ENCODE measurements at regions not wholly inside any gene's neighbourhood (a gene's known extent, or its start where the extent isn't known, plus 50 kb on each side); places are given as distances from the start of the nearest gene placed in this dataset.
"Not testable (repeated sequence)": the region's sequence is repeated elsewhere in the genome, so short reads cannot be mapped to it uniquely, and the experiment has no call there.

DNA sequence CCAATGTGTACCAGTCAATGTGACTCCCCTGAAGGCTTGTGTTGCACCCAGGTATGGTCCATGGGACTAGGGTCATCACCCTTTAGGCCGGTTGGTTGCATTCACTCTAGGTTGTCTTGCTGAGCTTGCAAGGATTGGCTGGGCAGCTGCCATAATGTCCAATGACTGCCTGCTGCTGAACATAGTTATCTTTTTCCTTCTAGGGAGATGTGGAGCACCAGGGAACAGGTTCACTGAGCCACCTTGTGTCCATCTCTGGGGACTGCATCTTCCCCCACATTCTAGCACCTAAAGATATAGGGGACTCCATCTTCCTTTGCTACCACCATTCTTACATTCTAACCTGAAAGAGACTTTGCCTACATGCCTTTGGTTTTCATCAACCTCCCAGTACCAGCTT lies 580.4 kb upstream of the TBL1XR1 start:
- DNase-seq (ENCODE audit: low read depth in 2 of 2) = peak in 1 of 2 donors; percentile 16

DNA sequence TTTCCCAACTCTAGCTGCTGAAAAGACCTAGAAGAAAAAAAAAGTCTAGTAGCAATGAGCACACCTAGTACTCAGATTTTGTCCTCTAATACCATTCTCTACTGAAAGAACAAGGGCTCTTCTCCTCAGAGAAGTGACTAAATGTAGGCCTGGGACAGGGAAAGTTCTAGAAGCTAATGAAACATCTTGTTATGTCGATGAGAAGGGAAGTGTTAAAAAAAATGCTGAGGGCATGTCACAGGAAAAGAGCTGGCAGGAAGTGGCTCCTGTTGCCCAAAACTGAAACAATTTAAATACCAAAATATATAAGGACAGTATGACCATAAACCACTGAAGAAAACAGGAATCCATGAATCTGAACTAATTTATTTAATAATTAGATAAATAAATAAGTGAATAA lies 581.4 kb upstream of the TBL1XR1 start:
- DNase-seq (ENCODE audit: low read depth in 2 of 2) = no peak

DNA sequence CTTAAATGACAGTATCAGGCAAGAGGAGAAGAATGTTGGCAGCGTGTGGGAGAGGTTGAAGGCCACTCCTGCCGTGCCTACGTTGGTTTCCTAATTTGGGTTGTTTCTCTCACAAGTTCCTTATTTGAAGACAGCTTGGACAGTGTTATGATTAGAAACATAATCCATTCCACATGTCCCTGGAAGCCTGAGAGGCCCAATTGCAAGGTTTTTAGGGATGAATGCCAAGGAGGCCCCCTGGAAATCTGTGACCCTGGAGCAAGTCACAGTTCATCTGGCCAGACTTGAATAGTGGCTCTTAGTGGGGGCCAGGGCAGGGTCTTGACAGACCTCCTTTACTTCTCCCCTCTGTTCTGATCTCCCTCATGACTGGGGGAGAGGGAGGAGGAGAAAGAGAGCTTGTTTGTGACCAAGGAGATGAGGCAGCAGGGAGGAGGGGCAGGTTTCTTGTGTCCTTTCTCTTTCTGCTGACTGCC lies 584.4 kb upstream of the TBL1XR1 start:
- no peak for DNase-seq (ENCODE audit: low read depth in 2 of 2)

DNA sequence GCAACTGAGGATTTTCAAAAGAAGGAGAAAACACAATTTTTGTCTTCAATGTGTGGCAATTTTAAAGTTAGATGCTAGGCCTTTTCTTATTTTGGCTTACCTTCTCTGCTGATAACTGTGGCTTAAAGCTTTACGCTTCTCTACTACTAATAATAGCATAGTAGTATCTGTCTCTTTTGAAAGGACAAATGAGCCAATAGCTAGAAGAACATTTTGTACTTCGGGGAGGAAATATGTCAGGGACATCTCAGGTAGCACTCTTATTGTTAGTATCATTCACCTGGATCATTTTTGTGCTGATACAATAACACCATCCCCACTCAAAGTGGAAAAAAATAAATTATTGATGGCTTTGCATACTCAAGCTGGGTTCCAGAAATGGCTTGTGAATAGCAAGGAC lies 586.1 kb upstream of the TBL1XR1 start:
- DNase-seq (ENCODE audit: low read depth in 2 of 2) = no peak

DNA sequence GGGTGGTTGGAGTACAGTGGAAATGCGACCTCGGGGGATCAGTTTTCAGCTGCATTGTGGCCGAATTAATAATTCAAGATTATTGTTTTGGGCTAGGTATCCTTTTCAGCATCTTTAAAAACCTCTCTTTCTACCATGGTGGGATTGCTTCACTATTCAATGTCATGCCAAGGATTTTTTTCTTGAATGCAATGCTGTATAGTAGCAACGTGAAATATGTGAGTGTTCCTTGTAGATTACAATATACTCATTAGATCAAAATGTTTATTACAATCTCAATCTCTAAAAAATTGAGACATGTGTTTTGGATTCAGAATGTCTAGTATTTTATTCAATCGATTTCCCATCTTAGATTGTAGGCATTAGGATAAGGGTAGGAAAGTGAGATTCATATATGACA lies 586.5 kb upstream of the TBL1XR1 start:
- DNase-seq (ENCODE audit: low read depth in 2 of 2) = no peak

DNA sequence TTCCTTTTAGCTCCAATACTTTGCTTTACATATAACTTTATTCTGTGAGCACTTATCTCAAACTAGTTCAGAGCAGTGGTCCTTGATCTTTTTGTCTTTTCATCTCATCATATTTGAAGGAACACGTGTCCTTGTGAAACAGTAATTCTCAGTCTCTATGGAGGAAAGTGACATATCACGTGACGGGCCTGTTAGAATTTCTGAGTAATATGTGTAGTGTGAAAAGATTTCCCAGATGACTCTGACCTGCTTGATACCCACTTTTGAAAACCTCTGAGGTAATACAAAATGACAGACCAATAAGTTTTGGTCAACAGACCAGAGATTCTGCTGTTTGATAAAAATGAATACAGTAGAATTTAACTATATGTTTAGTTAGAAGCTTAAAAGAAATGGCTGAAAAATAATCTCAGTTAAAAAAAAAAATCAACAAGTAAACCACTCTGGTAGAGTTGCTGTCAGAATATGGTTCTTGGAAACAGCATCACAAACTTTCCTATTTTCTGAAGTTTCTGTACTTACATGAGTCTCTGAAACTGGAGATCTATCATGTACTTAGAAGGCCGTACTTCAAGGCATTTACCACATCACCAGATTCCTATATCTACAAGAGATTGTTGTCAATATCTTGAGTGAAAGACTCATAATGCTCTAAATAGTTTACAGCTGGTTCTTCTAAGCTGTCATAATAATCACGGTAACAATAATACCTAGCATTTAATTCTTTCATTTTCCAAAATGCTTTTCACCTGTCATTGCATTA lies 590.2 kb upstream of the TBL1XR1 start:
- no peak for DNase-seq (ENCODE audit: low read depth in 2 of 2)

DNA sequence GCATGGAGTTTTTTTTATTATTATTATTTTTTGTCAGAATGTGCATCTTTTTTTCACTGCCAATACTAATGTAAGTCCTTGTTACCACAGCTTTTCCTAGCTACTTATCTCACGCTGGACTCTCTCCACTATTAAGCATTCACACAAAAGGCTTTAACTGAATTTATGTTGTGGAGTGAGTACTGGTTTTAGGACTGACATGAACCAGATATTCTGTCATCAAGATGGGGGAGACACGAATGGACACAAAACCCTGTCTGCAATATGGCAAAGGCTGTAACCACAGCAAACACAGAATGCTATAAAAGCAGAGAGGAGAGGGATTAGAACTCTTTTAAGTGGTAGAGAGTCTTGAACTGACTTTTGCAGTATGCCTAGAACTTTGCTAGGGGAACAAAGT lies 592.2 kb upstream of the TBL1XR1 start:
- no peak for DNase-seq (ENCODE audit: low read depth in 2 of 2)

DNA sequence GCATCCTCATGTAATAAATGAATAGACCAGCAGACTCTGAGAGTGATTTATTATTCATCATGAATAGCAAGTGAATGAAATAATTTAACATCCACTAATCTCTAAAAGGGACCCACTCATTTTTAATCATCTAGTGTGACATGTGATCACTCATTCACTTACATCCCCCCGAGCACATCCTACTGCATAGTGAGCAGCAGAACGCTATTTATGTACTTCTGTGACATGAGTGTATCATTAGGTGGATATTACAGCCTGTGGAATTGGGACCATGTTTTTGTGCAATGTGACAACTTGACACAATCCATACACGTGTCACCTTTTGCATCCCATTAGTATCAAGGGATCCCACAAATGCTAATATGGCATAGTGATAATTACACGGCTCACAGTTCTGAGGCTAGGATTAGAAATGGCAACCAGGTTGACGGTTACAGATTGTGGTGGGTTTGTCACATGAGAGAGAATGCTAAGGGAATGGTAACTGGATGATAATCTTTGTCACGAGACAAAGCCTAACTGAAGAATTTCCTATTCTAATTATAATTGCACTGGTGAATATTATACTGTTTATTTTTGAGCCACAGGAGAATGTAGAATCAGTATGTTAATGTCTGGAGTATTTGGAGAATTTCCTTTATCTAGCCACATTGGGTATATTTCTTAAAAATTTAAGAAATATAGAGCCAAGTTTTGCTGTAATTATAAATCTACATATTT lies 595.2 kb upstream of the TBL1XR1 start:
- DNase-seq (ENCODE audit: low read depth in 2 of 2) = no peak

DNA sequence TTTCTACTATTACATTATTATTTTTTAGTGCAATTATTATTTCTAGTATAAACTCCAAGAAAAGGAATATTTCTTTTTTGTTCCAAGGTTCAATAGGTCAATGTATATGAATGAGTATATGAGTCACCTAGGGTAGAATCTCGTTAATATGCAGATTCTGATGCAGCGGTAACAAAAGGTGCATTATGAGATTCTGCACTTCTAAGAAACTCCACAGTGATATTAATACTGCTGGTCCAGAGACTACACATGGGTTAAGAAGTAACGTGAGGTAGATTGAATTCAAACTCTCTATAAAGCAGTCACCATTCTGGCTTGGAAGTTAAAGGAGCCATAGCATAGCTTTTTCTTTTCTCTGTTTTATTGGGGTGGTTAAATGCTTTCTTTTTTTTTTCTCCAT lies 596.2 kb upstream of the TBL1XR1 start:
- no peak for DNase-seq (ENCODE audit: low read depth in 2 of 2)

DNA sequence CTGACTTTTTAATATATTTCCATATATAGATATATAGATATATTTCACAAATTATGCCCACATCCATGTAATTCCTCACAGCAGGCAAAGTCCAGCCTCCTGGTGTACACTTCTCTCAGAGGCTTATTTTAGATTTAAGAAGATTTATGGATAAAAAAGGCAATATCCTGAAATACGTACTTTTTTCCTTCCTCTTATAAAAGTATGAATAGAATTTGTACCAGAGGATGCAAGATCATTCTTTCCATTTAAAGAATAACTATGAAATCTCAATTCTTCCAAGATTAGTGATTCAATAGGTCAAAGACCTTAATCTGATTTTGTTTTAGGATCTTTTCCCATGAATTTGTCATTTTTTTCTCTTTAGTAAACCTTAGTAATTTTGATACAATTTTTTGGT lies 597.9 kb upstream of the TBL1XR1 start:
- no peak for DNase-seq (ENCODE audit: low read depth in 2 of 2)

DNA sequence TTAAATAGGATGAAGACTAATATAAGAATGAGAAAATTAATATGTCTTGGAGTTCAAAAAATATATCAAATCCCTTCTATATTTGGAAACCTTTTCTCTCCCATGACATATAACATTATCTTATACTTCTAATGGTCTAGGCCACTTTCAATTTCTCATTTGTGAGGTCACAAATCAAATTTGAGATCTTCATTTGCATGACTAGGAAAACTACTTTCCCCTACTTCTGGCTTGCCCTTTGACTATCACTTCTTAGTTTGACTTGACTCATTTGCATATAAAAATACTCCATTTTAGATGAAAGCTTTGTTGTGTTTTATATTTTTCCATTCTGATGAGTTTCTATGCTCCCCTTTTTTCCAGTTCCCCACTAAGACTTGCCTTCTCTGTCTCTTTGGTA lies 598.6 kb upstream of the TBL1XR1 start:
- DNase-seq (ENCODE audit: low read depth in 2 of 2) = no peak

DNA sequence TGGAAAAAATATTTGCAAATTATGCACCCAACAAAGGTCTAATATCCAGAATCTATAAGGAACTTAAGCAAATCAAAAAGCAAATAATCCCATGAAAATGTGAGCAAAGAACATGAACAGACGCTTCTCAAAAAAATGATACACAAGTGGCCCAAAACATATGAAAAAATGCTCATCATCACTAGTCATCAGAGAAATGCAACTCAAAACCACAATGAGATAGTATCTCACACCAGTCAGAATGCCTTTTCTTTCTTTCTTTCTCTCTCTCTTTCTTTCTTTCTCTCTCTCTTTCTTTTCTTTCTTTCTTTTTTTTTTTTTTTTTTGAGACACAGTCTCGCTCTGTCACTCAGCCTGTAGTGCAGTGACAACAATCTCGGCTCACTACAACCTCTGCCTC lies 602.9 kb upstream of the TBL1XR1 start:
- DNase-seq (ENCODE audit: low read depth in 2 of 2) = not testable (repeated sequence)

DNA sequence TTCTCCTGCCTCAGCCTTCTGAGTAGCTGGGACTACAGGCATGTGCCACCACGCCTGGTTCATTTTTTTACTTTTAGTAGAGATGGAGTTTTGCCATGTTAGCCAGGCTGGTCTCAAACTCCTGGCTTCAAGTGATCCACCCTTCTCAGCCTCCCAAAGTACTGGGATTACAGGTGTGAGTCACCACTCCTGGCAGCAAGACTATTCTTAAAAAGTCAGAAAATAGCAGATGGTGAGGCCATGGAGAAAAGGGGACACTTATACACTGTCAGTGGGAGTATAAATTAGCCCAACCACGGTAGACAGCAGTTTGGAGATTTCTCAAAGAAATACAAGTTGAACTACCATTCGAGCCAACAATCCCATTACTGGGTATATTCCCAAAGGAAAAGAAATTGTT lies 603.3 kb upstream of the TBL1XR1 start:
- no peak for DNase-seq (ENCODE audit: low read depth in 2 of 2)

DNA sequence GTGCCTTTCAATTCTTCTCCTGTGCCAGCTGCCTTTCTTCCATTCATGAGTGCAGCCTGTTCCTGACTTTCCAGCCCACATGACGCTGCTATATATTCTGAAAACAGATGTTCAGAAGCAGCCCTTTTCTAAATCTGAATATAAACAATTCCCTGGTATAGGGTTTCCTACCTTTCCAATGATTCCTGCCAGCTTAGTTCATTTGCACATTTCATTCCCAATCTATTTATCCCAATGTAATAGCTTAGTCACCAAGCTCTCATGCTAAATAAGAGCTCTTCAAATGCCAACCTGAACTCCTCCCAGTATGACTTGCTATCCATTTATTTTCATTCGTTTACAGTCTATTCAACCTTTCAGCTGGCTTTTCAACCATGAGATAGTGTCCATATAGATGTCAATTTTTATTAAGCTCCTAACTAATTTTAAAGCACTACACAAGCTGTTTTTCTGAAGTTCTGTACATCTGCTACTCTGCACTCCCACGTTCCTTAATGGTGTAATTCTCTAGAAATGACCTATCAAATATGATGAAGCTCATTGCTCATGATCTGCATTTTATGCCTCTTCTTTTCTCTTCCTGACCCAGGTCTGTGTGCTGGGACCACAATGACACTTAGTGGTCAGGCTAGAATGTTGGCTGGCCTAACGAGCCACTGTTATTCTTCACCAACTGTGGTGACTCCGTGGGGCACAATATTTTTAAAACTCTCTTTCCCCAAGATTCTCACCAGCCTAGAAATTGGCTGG lies 605.0 kb upstream of the TBL1XR1 start:
- no peak for DNase-seq (ENCODE audit: low read depth in 2 of 2)

DNA sequence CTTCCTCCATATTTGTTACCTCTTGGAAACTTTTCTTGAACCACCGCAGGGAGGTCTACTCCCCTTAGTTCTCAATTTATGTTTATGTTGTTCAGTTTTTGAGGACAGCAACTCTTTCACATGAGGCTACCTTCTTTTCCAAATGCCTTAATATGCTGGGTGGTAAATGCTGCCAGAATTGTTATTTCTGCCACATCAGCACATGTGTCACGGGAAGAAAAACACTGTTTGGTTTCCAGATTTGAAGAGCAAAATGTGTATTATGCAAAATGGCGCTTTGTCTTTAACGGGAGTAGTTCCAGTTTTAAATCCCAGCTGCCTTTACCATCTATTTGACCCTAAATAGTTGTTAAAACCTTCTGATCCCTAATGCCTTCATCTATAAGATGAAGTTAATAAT lies 606.2 kb upstream of the TBL1XR1 start:
- no peak for DNase-seq (ENCODE audit: low read depth in 2 of 2)

DNA sequence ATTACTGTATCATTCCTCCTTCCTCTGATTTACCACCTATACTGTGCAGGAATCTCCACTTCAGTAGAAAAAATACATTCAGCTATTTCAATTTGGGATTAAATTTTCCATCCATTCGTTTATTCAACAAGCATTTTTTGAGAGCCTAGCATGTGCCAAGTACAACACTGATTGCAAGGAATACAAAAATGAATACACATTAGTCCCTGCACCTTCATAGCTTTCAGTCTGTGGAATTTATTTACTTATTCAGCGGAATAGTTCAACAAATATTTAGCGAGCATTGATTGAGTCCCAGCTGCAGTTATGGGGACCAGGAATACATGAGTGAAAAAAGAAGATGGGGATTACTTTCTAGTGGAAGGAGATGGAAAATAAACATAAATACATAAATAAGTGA lies 606.8 kb upstream of the TBL1XR1 start:
- no peak for DNase-seq (ENCODE audit: low read depth in 2 of 2)

DNA sequence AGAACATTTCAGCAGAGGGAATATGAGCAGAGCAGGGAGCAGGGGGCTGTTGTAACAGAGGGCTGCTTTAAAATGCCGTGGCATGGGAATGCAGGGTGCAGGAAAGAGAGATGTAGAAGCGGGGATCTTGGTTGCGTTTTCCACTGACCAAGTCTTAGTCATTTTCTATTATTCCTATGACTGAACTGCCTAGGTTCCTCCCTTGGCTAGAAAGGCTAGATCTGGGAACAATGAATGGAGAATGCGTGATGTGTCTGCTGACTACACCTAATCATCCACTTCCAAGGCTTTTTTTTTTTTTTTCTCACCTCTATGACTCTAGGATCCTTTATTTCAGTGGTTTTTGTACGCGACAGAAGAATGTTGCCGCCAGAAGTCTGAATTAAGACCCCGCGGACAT lies 607.4 kb upstream of the TBL1XR1 start:
- no peak for DNase-seq (ENCODE audit: low read depth in 2 of 2)

DNA sequence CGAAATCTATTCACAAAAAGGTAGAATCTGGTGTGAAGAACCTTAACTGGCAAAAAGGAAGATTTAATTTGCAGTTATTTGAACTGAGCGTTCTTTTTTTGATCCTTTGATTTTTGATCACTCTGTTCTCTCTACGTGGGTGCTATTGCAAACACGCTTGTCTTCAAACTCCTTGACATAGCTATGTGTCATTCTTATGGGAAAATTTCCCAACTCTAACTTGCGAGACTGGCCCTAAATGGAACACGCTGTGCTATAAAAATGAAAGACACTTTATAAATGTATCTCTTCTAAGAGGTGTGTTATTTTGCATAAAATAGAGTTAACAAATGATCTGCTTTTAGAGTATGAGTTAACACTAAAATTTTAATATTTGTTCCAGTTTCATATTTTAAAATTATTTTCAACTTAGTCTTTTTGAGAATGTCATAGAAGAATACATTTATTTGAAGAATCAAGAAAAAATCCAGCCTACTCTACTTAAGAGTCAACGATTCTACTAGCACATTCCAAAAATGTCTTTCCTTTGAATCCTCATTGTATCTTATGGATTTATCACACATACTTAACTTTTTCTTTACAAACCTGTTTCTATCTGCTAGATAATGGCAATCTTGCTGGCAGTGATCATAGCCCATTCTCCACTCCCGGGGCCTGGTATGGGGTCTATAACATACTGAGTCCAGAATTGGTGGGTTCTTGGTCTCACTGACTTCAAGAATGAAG lies 610.0 kb upstream of the TBL1XR1 start:
- DNase-seq (ENCODE audit: low read depth in 2 of 2) = no peak

DNA sequence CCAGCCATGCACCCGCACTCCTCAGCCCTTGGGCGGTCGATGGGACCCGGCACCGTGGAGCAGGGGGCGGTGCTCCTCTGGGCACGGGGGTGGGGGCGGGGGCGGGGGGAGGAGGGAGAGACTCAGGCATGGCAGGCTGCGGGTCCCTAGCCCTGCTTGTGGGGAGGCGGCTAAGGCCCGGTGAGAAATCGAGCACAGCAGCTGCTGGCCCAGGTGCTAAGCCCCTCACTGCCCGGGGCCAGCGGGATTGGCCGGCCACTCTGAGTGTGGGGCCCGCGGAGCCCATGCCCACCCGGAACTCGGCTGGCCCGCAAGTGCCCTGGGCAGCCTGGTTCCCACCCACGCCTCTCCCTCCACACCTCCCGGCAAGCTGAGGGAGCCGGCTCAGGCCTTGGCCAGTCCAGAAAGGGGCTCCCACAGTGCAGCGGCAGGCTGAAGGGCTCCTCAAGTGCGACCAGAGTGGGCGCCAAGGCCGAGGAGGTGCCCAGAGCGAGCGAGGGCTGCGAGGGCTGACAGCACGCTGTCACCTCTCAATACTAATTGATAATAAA lies 611.7 kb upstream of the TBL1XR1 start:
- not testable (repeated sequence) for DNase-seq (ENCODE audit: low read depth in 2 of 2)

DNA sequence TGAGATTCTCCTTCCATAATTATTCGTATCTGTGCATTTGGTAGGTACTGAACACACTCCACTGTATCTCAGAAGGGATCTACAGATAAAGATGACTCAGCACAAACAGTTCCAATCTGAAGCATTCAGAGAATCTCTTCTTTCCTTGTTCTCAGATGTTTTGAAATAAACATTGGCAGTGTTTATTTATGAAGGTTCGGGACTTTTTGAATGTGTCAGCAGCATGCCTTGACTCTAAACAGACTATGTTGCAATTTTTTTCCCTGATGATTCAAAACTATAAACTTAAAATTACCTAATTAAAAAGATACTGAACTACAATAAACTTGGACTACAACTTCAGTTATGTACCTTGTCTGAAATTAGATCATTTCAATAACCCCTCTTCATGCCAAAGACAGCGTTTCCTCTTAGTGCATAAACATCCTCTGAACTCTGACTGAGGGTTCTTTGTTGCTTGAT lies 612.9 kb upstream of the TBL1XR1 start:
- DNase-seq (ENCODE audit: low read depth in 2 of 2) = no peak

DNA sequence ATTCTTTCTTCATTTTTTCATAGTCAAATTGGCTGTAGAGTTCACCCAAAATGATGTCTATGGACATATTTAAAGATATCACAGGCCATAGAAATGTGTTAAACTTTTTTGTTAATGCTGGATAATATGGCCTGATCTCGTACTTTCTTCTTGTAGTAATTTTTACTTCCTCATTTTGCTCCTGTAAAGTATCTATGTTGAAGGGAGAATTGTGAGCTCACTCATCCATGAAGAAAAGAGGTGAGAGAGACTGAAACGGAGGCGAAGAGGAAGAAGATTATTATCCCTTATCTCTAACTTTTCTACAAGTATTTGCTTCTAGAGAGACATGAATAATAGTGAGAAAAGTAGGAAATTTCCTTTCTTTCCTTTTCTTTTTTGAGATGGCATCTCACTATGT lies 613.8 kb upstream of the TBL1XR1 start:
- no peak for DNase-seq (ENCODE audit: low read depth in 2 of 2)

DNA sequence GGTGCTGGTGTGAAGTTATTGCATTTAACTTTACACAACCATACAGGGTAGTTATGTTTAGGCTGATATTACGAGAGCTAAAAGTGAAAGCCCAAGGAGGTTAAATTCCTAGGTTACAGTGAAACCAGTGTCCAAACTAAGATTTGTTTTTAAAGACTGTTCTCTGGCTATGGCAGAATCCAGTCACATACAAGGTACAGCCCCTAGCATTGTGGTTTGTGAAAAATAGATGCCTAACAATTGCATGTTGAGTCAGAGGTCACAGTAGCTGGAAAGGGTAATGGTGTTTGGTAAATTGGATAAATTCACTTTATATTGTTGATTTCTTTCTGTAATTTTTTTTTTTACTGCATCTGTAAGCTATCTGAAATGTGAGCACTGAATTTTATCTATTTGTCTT lies 614.6 kb upstream of the TBL1XR1 start:
- DNase-seq (ENCODE audit: low read depth in 2 of 2) = no peak

Data from stimulated activated CD8-positive, alpha-beta memory T cell treated with anti-CD3 and anti-CD28 coated beads, Interleukin-15, amount 100 ng/mL, for 48 hours (primary cell).